AG09309 (cell line): ENCODE measurements at regions not wholly inside any gene's neighbourhood (a gene's known extent, or its start where the extent isn't known, plus 50 kb on each side); places are given as distances from the start of the nearest gene placed in this dataset.
"Not testable (repeated sequence)": the region's sequence is repeated elsewhere in the genome, so short reads cannot be mapped to it uniquely, and the experiment has no call there.

Experiments used
- DNase-seq: peaks from one replicate; pipeline ENCODE4 v3.0.0-alpha.2; 2010; ENCODE audit warnings: low read depth
- H3K4me3 ChIP-seq: 2 replicates; pipeline ENCODE4 v1.5.1; 2011; ENCODE audit warnings: mild to moderate bottlenecking, low read depth, low read length, moderate library complexity; ENCODE audit not compliant: control insufficient read depth
- TF ChIP-seq, protein P1 (sequence below): IDR thresholded peaks from 2 replicates; pipeline ENCODE4 v1.5.1; 2011; ENCODE audit warnings: mild to moderate bottlenecking, low read depth, low read length, inconsistent platforms; ENCODE audit not compliant: insufficient read depth, control insufficient read depth; ENCODE audit errors: missing control alignments

DNA sequence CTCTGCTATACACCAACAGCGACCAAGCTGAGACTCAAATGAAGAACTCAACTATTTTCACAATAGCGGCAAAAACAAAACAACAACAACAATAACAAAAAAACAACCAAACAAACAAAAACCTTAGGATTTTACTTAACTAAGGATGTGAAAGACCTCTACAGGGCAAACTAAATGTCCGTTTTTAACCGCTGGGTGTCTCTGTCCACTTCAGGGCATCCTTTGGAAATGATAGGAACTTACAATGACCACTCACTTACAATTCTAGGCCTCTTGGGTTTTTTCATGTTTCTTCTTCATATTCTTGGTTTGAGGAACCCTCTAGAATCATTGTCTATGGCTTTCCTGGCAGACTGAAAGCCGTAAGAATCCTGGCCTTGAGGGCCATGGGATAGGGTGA lies 134.0 kb upstream of the FAM78B start:
- no peak for DNase-seq
- no peak overlapping the region for H3K4me3 ChIP-seq
- TF ChIP-seq, protein P1, sequence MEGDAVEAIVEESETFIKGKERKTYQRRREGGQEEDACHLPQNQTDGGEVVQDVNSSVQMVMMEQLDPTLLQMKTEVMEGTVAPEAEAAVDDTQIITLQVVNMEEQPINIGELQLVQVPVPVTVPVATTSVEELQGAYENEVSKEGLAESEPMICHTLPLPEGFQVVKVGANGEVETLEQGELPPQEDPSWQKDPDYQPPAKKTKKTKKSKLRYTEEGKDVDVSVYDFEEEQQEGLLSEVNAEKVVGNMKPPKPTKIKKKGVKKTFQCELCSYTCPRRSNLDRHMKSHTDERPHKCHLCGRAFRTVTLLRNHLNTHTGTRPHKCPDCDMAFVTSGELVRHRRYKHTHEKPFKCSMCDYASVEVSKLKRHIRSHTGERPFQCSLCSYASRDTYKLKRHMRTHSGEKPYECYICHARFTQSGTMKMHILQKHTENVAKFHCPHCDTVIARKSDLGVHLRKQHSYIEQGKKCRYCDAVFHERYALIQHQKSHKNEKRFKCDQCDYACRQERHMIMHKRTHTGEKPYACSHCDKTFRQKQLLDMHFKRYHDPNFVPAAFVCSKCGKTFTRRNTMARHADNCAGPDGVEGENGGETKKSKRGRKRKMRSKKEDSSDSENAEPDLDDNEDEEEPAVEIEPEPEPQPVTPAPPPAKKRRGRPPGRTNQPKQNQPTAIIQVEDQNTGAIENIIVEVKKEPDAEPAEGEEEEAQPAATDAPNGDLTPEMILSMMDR = no peak

GRCh38 chr1:166302989-166303758 lies 136.4 kb upstream of the FAM78B start:
- no peak for DNase-seq
- TF ChIP-seq, protein P1 = no peak
- H3K4me3 ChIP-seq = no peak overlapping the region

GRCh38 chr1:166304131-166304530 lies 137.3 kb upstream of the FAM78B start:
- TF ChIP-seq, protein P1 = no peak
- DNase-seq = no peak
- H3K4me3 ChIP-seq = no peak overlapping the region

- TF ChIP-seq, protein P1 = no peak
- no peak for DNase-seq
- H3K4me3 ChIP-seq = no peak overlapping the region
Measured at GRCh38 chr1:166305371-166305770, 138.6 kb upstream of the FAM78B start.

DNA sequence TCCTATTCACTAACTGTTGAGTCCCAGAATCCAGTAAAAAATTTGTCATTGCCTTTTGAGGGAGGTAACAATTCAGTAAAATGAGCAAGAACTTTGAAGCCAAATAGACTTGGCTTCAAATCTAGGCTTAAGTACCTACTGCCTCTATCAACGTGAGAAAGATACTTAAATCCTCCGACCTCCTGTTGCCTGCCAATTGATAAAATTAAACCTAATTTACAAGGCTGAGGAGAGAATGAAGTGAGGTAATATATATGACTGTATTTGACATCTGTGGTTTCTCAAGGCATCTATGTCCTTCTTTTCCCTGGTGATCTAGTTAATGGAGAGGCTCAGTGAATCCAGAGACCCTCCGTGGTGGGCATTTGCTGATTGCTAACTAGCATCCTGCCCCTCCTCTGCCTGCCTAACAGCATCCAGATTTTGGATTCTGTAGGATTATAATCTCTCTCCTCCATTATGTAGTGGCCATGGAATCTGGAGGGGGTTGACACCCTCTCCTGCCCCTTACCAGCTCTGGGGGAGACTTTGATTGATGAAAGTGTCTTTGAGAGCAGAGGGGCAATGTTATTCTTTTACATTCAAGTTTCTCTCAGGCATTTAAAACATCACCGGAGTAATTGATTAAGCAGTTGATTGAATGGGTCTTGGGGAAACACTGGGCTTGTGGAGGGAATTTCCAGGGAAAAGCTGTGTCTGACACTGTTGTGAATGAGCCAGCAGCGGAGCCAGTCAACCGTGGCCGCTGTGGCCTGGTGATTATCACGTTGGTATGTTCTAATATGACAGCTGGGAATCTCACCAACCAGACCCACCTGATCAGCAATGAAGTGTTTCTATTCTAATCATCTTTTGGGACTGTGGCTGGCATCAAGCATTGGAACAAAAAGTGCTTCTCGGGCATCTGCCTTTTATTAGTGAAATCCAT lies 140.7 kb upstream of the FAM78B start:
- no peak for DNase-seq
- no peak overlapping the region for H3K4me3 ChIP-seq
- TF ChIP-seq, protein P1 = no peak

- not testable (repeated sequence) for H3K4me3 ChIP-seq, DNase-seq
Measured at GRCh38 chr1:166316306-166316705, 149.5 kb upstream of the FAM78B start.

DNA sequence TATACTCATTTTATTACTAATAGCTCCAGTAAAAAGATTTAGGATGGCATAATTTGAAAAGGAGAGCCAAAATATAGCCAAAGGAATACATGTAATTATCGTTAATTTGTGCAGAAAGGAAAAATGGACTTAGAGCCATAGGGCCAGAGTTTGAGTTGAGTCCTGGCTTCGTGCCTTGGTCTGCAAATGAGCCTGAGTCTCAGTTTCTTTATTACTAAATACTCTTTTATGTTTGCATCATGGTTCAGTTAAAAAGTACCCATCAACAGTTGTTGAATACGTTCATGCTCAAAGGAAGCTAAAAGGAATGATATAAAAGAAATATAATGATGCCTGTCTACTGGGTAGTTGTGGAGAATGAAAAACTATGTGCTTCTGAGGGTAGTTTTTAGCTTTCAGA lies 155.7 kb upstream of the FAM78B start:
- no peak overlapping the region for H3K4me3 ChIP-seq
- no peak for DNase-seq
- TF ChIP-seq, protein P1 = no peak
